Stimulated activated CD4-positive, alpha-beta T cell treated with anti-CD3 and anti-CD28 coated beads, Interleukin-1b, Interleukin-23, amount 100 ng/mL, for 48 hours (primary cell): ENCODE measurements at regions not wholly inside any gene's neighbourhood (a gene's known extent, or its start where the extent isn't known, plus 50 kb on each side); places are given as distances from the start of the nearest gene placed in this dataset.
"Not testable (repeated sequence)": the region's sequence is repeated elsewhere in the genome, so short reads cannot be mapped to it uniquely, and the experiment has no call there.

ENCODE experiments used
- DNase-seq: peaks from one replicate; pipeline ENCODE4 v3.0.0-alpha.2; 2020

DNA sequence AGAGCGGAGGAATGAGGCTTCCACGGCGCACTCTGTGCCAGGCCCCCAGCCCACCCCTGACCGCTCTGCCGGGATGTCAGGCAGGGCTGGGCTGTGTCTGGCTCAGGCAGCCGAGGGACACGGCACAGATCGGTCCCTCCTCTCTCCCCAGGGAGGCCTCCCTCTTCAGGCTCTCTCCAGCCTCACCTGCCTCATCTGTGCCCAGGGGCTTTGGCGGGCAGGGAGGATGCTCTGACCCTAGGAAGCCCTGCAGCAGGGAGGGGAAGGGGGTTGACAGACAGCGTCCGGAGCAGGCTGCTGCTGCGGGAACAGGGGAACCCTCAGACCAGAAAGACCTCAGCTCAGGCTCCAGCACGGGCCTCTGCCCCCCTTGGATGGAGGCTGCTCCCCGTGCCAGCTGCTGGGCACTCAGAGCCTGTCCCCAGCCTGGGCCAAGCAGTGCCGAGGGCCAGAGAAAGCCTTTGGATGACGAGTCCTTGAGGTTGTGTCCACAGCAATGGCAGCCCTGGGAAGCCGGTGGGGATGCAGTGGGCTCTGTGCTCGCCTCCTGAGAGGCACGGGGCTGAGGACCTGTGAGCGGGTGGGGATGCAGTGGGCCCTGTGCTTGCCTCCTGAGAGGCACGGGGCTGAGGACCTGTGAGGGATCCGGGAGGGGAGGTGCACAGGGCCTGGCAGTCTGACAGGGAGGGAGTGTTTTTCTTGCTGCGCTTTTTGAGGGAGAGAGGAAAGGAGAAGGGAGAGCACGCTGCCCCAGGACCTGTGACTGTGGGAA is 66.9 kb downstream of the FOXL3 start:
- no peak for DNase-seq

DNA sequence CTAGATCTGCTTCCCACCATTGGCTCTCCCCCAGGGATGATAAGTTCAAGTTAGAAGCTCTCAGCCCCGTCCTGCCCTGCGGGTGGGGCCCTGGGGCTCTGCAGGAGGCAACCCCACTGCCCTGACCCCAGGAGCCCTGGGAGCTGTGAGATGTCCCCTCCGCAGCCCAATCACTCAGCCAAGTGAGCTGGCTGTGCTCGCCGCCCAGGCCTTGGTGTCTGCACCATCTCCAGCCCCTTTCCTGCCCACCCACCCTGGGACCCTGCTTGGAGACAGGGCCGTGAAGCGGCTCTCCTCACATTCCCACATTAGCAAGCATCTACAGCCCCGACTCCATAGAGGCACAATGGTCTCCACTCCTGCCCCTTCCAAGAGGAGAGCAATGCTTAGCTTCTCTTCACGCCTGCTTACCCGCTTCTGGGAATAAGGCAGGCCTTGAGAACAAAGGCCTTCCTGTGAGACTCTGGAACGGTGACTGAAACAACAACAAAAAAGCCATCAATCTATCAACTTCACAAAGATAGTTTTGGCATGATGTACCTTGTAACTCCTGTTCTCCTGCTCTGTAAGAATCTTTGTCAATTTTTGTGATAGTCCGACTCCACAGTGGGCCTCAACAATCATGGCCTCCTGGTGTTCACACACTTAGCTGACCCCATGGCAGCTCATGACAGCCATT is 67.7 kb downstream of the FOXL3 start:
- no peak for DNase-seq

DNA sequence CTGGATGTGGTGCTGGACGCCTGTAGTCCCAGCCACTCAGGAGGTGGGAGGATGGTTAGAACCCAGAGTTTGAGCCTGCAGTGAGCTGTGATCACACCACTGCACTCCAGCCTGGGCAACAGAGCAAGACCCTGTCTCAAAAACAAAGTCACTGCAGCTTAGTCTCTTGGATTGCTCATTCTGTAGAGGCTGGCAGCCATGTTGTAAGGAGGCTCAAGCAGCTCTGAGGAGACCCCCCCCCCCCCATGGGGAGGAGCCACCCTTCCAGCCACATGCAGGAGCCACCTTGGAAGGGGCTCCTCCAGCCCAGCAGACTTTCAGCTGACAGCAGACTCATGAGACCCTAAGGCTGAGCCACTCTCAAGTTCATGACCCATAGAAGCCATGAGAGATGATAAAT is 68.4 kb downstream of the FOXL3 start:
- DNase-seq, result no peak

GRCh38 chr7:359226-359765 is 69.3 kb downstream of the FOXL3 start:
- DNase-seq, result no peak

- DNase-seq, result no peak
Measured at GRCh38 chr7:359766-360361, 69.9 kb downstream of the FOXL3 start.

DNA sequence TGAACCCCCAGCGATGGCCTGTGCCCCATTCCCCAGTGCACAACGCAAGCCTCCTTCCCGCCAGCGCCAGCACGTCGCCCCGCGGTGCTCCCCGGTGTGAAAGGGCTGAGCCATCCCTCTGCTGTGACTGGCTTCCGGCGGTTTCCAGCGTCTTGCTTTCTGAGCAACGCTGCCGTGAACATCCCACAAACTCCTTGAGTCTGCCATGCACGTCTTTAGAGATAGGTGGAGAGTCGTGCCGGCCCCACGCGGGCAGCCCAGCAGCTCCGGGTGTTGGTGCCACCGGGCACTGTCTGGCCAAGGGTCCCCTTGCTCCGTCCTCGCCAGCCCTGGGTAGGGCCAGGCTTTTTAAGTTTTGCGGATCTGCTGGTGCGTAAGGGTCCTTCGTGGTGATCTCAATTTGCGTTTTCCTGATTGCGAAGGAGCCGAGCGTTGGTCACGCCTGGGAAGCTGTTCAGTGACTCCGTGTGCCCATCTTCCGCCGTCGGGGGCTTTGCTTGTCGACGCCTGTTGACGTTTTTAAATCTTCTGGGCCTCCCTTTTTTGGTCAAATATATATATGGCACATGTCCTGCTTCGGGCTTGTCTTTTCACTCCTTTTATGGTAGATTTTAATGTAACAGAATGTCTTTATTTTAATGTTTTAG is 70.6 kb downstream of the FOXL3 start:
- DNase-seq, result peak; percentile 63

DNA sequence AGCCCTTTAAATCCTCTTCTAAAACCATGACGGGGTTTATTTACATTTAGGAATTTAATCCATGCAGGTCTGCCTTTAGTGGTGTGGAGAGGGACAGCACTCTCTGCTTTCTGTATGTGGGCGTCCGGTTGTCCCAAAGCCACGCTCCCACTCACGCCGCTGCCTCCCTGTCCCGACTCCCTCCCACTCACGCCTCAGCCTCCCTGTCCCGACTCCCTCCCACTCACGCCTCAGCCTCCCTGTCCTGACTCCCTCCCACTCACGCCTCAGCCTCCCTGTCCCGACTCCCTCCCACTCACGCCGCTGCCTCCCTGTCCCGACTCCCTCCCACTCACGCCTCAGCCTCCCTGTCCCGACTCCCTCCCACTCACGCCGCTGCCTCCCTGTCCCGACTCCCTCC is 71.2 kb downstream of the FOXL3 start:
- not testable (repeated sequence) for DNase-seq

GRCh38 chr7:361680-362401 is 71.9 kb downstream of the FOXL3 start:
- no peak for DNase-seq

DNA sequence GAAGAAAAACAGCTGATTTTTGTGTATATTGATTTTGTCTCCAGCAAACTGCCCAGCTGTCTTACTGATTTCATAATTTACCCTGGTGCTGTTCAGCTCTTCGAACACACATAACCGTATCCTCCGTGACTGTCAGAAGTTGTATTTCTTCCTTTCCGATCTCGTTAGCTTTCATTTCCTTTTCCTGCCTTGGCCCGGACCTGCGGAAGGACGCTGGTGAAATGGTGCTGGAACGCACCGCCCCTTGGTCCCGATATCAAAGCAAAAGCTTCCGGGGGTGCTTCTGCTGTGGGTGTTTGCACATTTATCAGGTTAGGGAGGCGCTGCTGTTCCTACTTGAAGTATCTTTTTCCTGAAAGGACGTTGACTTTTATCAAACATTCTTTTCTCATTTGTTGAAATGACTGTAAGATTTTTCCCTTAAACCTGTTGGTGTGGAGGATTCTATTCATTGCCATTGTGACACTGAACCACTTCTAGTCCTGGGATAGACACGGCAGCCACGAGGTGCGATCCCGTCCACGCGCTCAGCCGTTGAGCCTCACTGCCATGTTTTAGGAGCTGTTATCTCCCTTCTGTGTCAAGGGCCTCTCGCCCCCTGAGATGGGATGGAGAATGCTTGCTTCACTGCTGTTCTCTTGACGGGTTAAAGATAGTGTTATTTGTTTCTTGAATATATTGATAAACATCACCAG is 72.6 kb downstream of the FOXL3 start:
- peak; percentile 42 for DNase-seq

GRCh38 chr7:363626-364025 is 73.7 kb downstream of the FOXL3 start:
- DNase-seq, result no peak

DNA sequence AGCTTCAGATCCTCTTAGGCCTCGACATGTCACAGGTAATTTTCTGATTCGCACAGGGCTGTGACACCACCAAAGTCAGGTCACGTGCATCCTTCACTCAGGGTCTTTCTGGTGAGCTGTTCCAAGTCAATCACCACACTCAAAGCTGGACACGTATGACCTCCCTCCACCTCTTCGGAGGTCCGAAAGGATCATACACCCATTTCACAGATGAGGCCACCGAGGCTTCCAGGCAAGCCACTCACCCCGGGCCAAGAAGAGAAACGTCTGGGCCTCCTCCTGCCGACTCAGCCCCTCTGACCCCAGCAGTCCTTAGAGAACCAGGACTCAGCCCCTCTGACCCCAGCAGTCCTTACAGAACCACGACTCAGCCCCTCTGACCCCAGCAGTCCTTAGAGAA is 74.6 kb downstream of the FOXL3 start:
- DNase-seq, result no peak

GRCh38 chr7:365593-365992 is 75.6 kb downstream of the FOXL3 start:
- no peak for DNase-seq

DNA sequence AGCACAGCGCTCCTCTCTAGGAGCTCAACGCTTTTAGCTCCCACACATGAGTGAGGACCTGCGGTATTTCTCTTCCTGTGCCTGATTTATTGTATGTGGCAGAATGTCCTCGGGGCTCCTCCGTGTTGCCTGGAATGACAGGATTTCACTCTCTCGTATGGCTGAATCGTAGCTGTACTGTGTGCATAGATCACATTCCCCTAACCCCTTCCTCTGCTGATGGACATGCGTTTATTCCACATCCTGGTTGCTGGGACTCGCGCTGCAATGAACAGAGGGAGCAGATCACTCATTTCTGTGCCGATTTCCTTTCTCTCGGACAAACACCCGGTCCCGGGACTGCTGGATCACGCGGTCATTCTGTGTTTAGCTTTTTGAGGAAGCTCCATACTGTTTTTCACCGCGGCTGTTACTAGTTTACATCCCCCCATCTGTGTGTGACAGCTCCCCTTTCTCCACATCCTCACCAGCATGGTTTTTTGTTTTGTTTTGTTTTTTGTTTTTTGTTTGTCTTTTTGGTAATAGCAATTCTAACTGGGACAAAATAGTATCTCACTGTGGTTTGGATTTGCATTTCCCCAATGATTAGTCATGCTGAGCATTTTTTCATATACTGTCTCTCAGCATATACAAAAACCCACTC is 76.3 kb downstream of the FOXL3 start:
- no peak for DNase-seq

DNA sequence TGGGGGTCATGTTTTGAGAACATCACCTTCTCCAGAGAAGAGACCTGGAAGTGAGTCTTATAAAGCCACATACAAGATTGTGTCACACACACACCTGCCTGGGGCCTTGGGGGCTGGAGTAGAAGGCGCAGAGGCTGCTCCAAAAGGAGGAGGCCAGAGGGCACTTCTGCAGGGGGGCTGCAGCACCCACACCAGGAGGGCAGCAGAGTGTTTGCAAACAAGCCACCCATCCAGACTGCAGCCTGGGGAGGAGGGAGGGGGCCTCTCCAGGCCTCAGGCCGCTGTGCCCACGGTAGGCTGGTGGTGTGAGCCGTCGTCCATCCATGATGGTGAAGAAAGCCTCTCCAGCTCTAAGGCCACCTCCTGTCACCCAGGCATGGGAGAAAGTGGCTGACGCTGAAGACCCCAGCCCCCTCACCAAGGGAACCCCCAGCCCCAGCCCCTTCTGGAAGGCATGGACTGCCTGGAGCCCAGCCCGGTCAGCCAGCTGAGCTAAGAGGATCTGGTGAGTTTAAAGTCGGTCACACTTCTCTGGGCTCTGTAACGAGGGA is 77.5 kb downstream of the FOXL3 start:
- no peak for DNase-seq

DNA sequence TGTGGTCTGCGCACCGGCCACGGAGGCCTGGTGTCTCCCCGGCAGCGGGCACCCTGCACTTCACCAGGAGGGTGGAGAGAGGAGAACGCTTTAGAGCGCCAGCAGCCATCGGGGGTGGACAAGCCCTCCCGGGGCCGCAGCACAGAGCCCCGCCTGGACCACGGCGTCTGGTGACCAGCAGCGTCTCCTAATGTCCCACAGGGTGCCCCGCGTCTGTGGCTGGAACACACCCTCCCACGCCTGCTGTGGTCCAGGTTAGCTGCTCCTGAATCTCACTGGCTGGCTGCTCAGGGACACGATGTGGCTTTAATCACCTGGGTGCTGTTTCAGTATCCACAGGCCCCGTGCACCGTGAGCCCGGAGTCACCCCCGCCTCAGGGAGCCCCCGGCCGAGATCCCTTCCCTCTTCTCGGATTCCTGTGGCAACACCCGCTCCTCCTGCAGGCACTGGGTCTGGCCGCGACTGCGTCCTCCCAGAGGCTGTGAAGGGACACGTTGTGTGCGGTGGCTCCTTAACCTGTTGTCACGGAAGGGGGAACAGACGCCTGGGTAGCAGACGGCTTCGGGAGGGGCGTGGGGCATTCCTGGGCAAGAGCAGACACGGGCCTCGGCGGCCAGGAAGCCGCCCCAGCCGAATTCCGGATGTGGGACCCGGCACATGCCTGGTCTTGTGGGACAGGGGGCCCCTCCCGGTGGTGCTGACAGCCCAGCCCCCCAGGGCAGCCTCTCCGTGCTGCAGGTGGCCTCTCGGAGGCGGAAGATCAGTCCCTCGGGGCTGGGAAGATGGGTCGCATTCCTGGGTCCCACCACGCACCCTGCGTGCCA is 78.9 kb downstream of the FOXL3 start:
- no peak for DNase-seq

- no peak for DNase-seq
Measured at GRCh38 chr7:369476-370258, 79.7 kb downstream of the FOXL3 start.

DNA sequence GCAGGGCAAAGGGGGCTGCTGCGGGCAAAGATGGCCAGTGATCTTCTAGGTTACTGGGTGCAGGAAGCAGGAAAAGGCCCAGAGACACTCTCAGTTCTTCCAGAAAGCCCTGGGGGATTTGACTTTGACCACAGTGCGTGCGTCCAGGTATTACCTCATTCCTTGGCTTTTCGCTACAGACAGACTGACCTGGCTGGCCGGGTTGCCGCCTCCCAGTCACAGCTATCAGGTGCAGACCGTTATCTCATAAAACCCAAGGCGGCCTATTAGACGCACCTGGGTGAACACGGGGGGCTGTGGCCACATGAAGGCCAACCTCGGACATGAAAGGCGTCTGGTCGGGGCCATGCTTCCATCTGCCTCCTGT is 80.3 kb downstream of the FOXL3 start:
- DNase-seq, result no peak

DNA sequence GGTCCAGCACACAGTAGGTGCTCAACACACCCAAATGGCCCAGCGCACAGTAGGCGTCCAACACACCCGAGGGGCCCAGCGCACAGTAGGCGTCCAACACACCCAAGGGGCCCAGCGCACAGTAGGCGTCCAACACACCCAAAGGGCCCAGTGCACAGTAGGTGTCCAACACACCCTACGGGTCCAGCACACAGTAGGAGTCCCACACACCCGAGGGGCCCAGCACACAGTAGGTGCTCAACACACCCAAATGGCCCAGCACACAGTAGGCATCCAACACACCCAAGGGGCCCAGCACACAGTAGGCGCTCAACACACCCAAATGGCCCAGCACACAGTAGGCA is 80.8 kb downstream of the FOXL3 start:
- DNase-seq, result no peak

- no peak for DNase-seq
Measured at GRCh38 chr7:371119-371778, 81.3 kb downstream of the FOXL3 start.
